Chondrocyte (in vitro differentiated cells): ENCODE measurements at regions not wholly inside any gene's neighbourhood (a gene's known extent, or its start where the extent isn't known, plus 50 kb on each side); places are given as distances from the start of the nearest gene placed in this dataset.

ENCODE experiments used
- DNase-seq: peaks from one replicate; pipeline ENCODE4 v3.0.0; 2021; ENCODE audit warnings: mixed read lengths, low spot score
- H3K27ac Mint-ChIP-seq: one replicate; pipeline ENCODE4 v1.8.0; 2021; ENCODE audit warnings: mild to moderate bottlenecking, moderate library complexity, mixed read lengths; ENCODE audit not compliant: unreplicated experiment
- H3K27me3 Mint-ChIP-seq: 2 replicates; pipeline ENCODE4 v1.8.0; 2021; ENCODE audit warnings: low read depth, mixed read lengths
- H3K36me3 Mint-ChIP-seq: 2 replicates; pipeline ENCODE4 v1.8.0; 2021; ENCODE audit warnings: low read depth, mixed read lengths
- H3K4me1 Mint-ChIP-seq: 2 replicates; pipeline ENCODE4 v1.8.0; 2021; ENCODE audit warnings: low read depth, mild to moderate bottlenecking, mixed read lengths
- H3K4me3 Mint-ChIP-seq: one replicate; pipeline ENCODE4 v1.8.0; 2021; ENCODE audit warnings: mild to moderate bottlenecking, moderate library complexity, mixed read lengths; ENCODE audit not compliant: unreplicated experiment
- H3K9me3 Mint-ChIP-seq: 2 replicates; pipeline ENCODE4 v1.8.0; 2021; ENCODE audit warnings: low read depth, mixed read lengths
- CTCF ChIP-seq: fragments of 200-600 bp; sonication (generic); IDR thresholded peaks from 2 replicates; pipeline ENCODE4 v1.5.0; 2021; ENCODE audit warnings: antibody characterized with exemption, mild to moderate bottlenecking, moderate library complexity

- H3K4me3 Mint-ChIP-seq, result no peak overlapping the region
- H3K36me3 Mint-ChIP-seq, result no peaks in the 10 kb centered on the region
- TF ChIP-seq CTCF, result peak; percentile 80
- H3K4me1 Mint-ChIP-seq, result no peaks in the 10 kb centered on the region
- no peak overlapping the region for H3K27ac Mint-ChIP-seq
- H3K27me3 Mint-ChIP-seq, result peaks cover 38% of the 10 kb centered on the region
- H3K9me3 Mint-ChIP-seq, result peaks cover 11% of the 10 kb centered on the region
- no peak for DNase-seq
Observed at GRCh38 chr12:13362260-13362841, 165.8 kb downstream of the EMP1 start.

GRCh38 chr12:13359636-13360035 is 163.1 kb downstream of the EMP1 start:
- H3K4me3 Mint-ChIP-seq, result no peak overlapping the region
- H3K9me3 Mint-ChIP-seq, result peaks cover 7% of the 10 kb centered on the region
- H3K36me3 Mint-ChIP-seq, result no peaks in the 10 kb centered on the region
- no peak for TF ChIP-seq CTCF
- peaks cover 45% of the 10 kb centered on the region for H3K27me3 Mint-ChIP-seq
- no peak for DNase-seq
- H3K27ac Mint-ChIP-seq, result no peak overlapping the region
- H3K4me1 Mint-ChIP-seq, result no peaks in the 10 kb centered on the region

- peaks cover 5% of the 10 kb centered on the region for H3K9me3 Mint-ChIP-seq
- TF ChIP-seq CTCF, result no peak
- H3K27ac Mint-ChIP-seq, result no peak overlapping the region
- H3K4me1 Mint-ChIP-seq, result no peaks in the 10 kb centered on the region
- DNase-seq, result no peak
- H3K27me3 Mint-ChIP-seq, result peaks cover 45% of the 10 kb centered on the region
- no peak overlapping the region for H3K4me3 Mint-ChIP-seq
- no peaks in the 10 kb centered on the region for H3K36me3 Mint-ChIP-seq
Observed at GRCh38 chr12:13358391-13358905, 161.9 kb downstream of the EMP1 start.

- no peak for TF ChIP-seq CTCF
- Mint-ChIP-seq H3K27ac (no peak overlapping the region), H3K4me1 (peaks cover 23% of the 10 kb centered on the region), H3K4me3 (no peak overlapping the region), H3K27me3 (peaks cover 8% of the 10 kb centered on the region), H3K36me3 (no peaks in the 10 kb centered on the region), H3K9me3 (no peaks in the 10 kb centered on the region)
- no peak for DNase-seq
Observed at GRCh38 chr12:13350946-13351345, 154.4 kb downstream of the EMP1 start.

- Mint-ChIP-seq H3K36me3 (no peaks in the 10 kb centered on the region), H3K4me1 (peaks cover 23% of the 10 kb centered on the region), H3K9me3 (no peaks in the 10 kb centered on the region), H3K4me3 (no peak overlapping the region), H3K27me3 (peaks cover 5% of the 10 kb centered on the region), H3K27ac (no peak overlapping the region)
- DNase-seq, result no peak
- no peak for TF ChIP-seq CTCF
Observed at GRCh38 chr12:13350381-13350780, 153.9 kb downstream of the EMP1 start.
